Spinal cord (tissue), 9 donors: ENCODE measurements at regions not wholly inside any gene's neighbourhood (a gene's known extent, or its start where the extent isn't known, plus 50 kb on each side); places are given as distances from the start of the nearest gene placed in this dataset.
"Not testable (repeated sequence)": the region's sequence is repeated elsewhere in the genome, so short reads cannot be mapped to it uniquely, and the experiment has no call there.

Experiments
- DNase-seq, 6 donors: peaks; one replicate each; pipeline versions ENCODE4 v3.0.0 to v3.0.0-alpha.2; 2013 to 2015; ENCODE audit warnings: low spot score in 6 of 6, low read depth in 4 of 6
- H3K27ac ChIP-seq: one replicate; pipeline ENCODE4 v1.5.1; 2013; ENCODE audit warnings: low read depth, low read length, control low read depth
- H3K27me3 ChIP-seq: one replicate; pipeline ENCODE4 v1.6.1; 2013; ENCODE audit warnings: low read length; ENCODE audit not compliant: control insufficient read depth, insufficient read depth
- H3K36me3 ChIP-seq: one replicate; pipeline ENCODE4 v1.6.1; 2013; ENCODE audit warnings: low read length; ENCODE audit not compliant: control insufficient read depth, insufficient read depth
- H3K4me1 ChIP-seq: one replicate; pipeline ENCODE4 v1.6.1; 2013; ENCODE audit warnings: low read length; ENCODE audit not compliant: control insufficient read depth, insufficient read depth
- H3K4me3 ChIP-seq: one replicate; pipeline ENCODE4 v1.5.1; 2013; ENCODE audit warnings: low read depth, low read length, control low read depth
- H3K9me3 ChIP-seq: one replicate; pipeline ENCODE4 v1.6.1; 2013; ENCODE audit warnings: low read length; ENCODE audit not compliant: control insufficient read depth, insufficient read depth
- WGBS: methylation state at CpG from one replicate; pipeline ENCODE4 v1.1.5; 2013; ENCODE audit warnings: missing lambda C conversion rate; ENCODE audit not compliant: insufficient coverage; 5-methylcytosine and 5-hydroxymethylcytosine counted together
- donor health status: healthy.

- Histone ChIP-seq H3K27me3 (no peaks in the 10 kb centered on the region), H3K4me3 (no peak overlapping the region)
- 38% methylated on average over 23 of the region's 26 CpGs for WGBS
Measured at GRCh38 chr9:129415942-129416651, 204.8 kb downstream of the C9orf50 start.

GRCh38 chr9:129414993-129415941 lies 205.6 kb downstream of the C9orf50 start:
- H3K4me1 ChIP-seq, result peaks cover 41% of the 10 kb centered on the region
- 66% methylated on average over 15 of the region's 21 CpGs for WGBS
- peak overlapping the region; percentile 99 for H3K27ac ChIP-seq
- no peak overlapping the region for H3K4me3 ChIP-seq
- H3K9me3 ChIP-seq, result no peaks in the 10 kb centered on the region
- H3K27me3 ChIP-seq, result no peaks in the 10 kb centered on the region
- DNase-seq, result peak in 2 of 6 donors; percentile 43 to 58
- no peaks in the 10 kb centered on the region for H3K36me3 ChIP-seq

More at GRCh38 chr9:129415942-129416651, 204.8 kb downstream of the C9orf50 start:
- DNase-seq, result peak in 1 of 6 donors; percentile 48
- no peaks in the 10 kb centered on the region for H3K36me3 ChIP-seq
- peaks cover 43% of the 10 kb centered on the region for H3K4me1 ChIP-seq
- peak overlapping the region; percentile 10 for H3K27ac ChIP-seq
- H3K9me3 ChIP-seq, result no peaks in the 10 kb centered on the region

GRCh38 chr9:129414377-129414992 lies 206.4 kb downstream of the C9orf50 start:
- DNase-seq, result peak in 2 of 6 donors; percentile 62 to 63

GRCh38 chr9:129413537-129414376 lies 207.1 kb downstream of the C9orf50 start:
- H3K36me3 ChIP-seq, result no peaks in the 10 kb centered on the region
- WGBS, result under 1% methylated on average over 80 of the region's 84 CpGs
- H3K9me3 ChIP-seq, result no peaks in the 10 kb centered on the region
- no peaks in the 10 kb centered on the region for H3K27me3 ChIP-seq
- peak overlapping the region; percentile 99 for H3K27ac ChIP-seq
- peak; percentile 82 to 99 (median 95) for DNase-seq
- peaks cover 52% of the 10 kb centered on the region for H3K4me1 ChIP-seq
- peak overlapping the region; percentile 64 for H3K4me3 ChIP-seq

More at GRCh38 chr9:129414377-129414992, 206.4 kb downstream of the C9orf50 start:
- peak overlapping the region; percentile 64 for H3K4me3 ChIP-seq
- no peaks in the 10 kb centered on the region for H3K36me3 ChIP-seq
- H3K9me3 ChIP-seq, result no peaks in the 10 kb centered on the region
- H3K27ac ChIP-seq, result peak overlapping the region; percentile 99
- H3K4me1 ChIP-seq, result peaks cover 45% of the 10 kb centered on the region
- WGBS, result 25% methylated on average over 25 of the region's 31 CpGs
- no peaks in the 10 kb centered on the region for H3K27me3 ChIP-seq

- Histone ChIP-seq H3K27me3 (no peaks in the 10 kb centered on the region), H3K27ac (peak overlapping the region; percentile 99), H3K4me1 (peaks cover 60% of the 10 kb centered on the region), H3K4me3 (peak overlapping the region; percentile 44), H3K36me3 (no peaks in the 10 kb centered on the region), H3K9me3 (no peaks in the 10 kb centered on the region)
- WGBS, result 4% methylated on average over 19 of the region's 49 CpGs
- peak in 2 of 6 donors; percentile 84 to 93 for DNase-seq
Measured at GRCh38 chr9:129412814-129413536, 207.9 kb downstream of the C9orf50 start.

- not testable (repeated sequence) for H3K36me3 ChIP-seq, H3K4me3 ChIP-seq, H3K27me3 ChIP-seq, H3K9me3 ChIP-seq, DNase-seq
- WGBS, result 100% methylated on average over 6 of the region's 11 CpGs
- Histone ChIP-seq H3K27ac (peak overlapping the region; percentile 99), H3K4me1 (peaks cover 67% of the 10 kb centered on the region)
Measured at GRCh38 chr9:129412176-129412813, 208.6 kb downstream of the C9orf50 start.

- WGBS, result 91% methylated on average over 6 of the region's 19 CpGs
- DNase-seq, result no peak
- Histone ChIP-seq H3K36me3 (no peaks in the 10 kb centered on the region), H3K9me3 (no peaks in the 10 kb centered on the region), H3K4me1 (peaks cover 64% of the 10 kb centered on the region), H3K27ac (peak overlapping the region; percentile 33), H3K27me3 (no peaks in the 10 kb centered on the region), H3K4me3 (no peak overlapping the region)
Measured at GRCh38 chr9:129411501-129412175, 209.3 kb downstream of the C9orf50 start.

- Histone ChIP-seq H3K9me3 (no peaks in the 10 kb centered on the region), H3K27ac (no peak overlapping the region), H3K4me1 (peaks cover 54% of the 10 kb centered on the region), H3K4me3 (no peak overlapping the region), H3K27me3 (no peaks in the 10 kb centered on the region), H3K36me3 (no peaks in the 10 kb centered on the region)
- 100% methylated on average over 2 of the region's 4 CpGs for WGBS
- DNase-seq, result no peak
Measured at GRCh38 chr9:129410226-129410625, 210.7 kb downstream of the C9orf50 start.
